Endodermal cell (in vitro differentiated cells): ENCODE measurements at regions not wholly inside any gene's neighbourhood (a gene's known extent, or its start where the extent isn't known, plus 50 kb on each side); places are given as distances from the start of the nearest gene placed in this dataset.

ENCODE experiments used
- DNase-seq: peaks from one replicate; pipeline ENCODE4 v3.0.0-alpha.2; 2017
- H3K27ac ChIP-seq: 2 replicates; pipeline ENCODE4 v1.5.1; 2013; ENCODE audit warnings: mild to moderate bottlenecking, low read depth, low read length, moderate library complexity
- H3K27me3 ChIP-seq: 2 replicates; pipeline ENCODE4 v1.6.1; 2013; ENCODE audit warnings: mild to moderate bottlenecking, low read length, moderate library complexity; ENCODE audit not compliant: insufficient read depth, control insufficient read depth, poor library complexity, severe bottlenecking
- H3K36me3 ChIP-seq: 2 replicates; pipeline ENCODE4 v1.7.0; 2013; ENCODE audit warnings: mild to moderate bottlenecking, low read length, moderate library complexity; ENCODE audit not compliant: control insufficient read depth, insufficient read depth
- H3K4me1 ChIP-seq: one replicate; pipeline ENCODE4 v1.7.0; 2013; ENCODE audit warnings: low read length; ENCODE audit not compliant: control insufficient read depth, insufficient read depth
- H3K4me3 ChIP-seq: 2 replicates; pipeline ENCODE4 v1.5.1; 2013; ENCODE audit warnings: mild to moderate bottlenecking, low read length, moderate library complexity
- H3K9ac ChIP-seq: 2 replicates; pipeline ENCODE4 v1.6.1; 2013; ENCODE audit warnings: mild to moderate bottlenecking, low read length, moderate library complexity; ENCODE audit not compliant: poor library complexity, severe bottlenecking; ENCODE audit errors: extremely low read depth
- H3K9me3 ChIP-seq: 2 replicates; pipeline ENCODE4 v1.6.1; 2013; ENCODE audit warnings: mild to moderate bottlenecking, low read length, moderate library complexity; ENCODE audit not compliant: control insufficient read depth
- H3K27ac Mint-ChIP-seq: 2 replicates; pipeline ENCODE4 v1.8.0; 2020; ENCODE audit warnings: mixed read lengths
- H3K27me3 Mint-ChIP-seq: 2 replicates; pipeline ENCODE4 v1.8.0; 2021; ENCODE audit warnings: mild to moderate bottlenecking, mixed read lengths; ENCODE audit not compliant: insufficient read depth
- H3K36me3 Mint-ChIP-seq: 2 replicates; pipeline ENCODE4 v1.8.0; 2020; ENCODE audit warnings: low read depth, mixed read lengths
- H3K4me1 Mint-ChIP-seq: 2 replicates; pipeline ENCODE4 v1.8.0; 2020; ENCODE audit warnings: mixed read lengths
- H3K4me3 Mint-ChIP-seq: 2 replicates; pipeline ENCODE4 v1.8.0; 2020; ENCODE audit warnings: mild to moderate bottlenecking, moderate library complexity, mixed read lengths
- H3K9me3 Mint-ChIP-seq: 2 replicates; pipeline ENCODE4 v1.8.0; 2020; ENCODE audit warnings: mild to moderate bottlenecking, mixed read lengths
- WGBS, 2 experiments: methylation state at CpG; one replicate each; pipeline versions ENCODE4 v1.1.5 to v1.1.7; 2013; ENCODE audit warnings: missing lambda C conversion rate in 2 of 2, mixed read lengths in 1 of 2; ENCODE audit not compliant: insufficient coverage in 1 of 2, insufficient read length in 1 of 2; 5-methylcytosine and 5-hydroxymethylcytosine counted together
- TF ChIP-seq, protein P1 (sequence below): fragments of 200-600 bp; sonication (generic); conservative IDR thresholded peaks from 2 replicates; pipeline ENCODE4 v1.5.0; 2021; ENCODE audit warnings: antibody characterized with exemption, mild to moderate bottlenecking

DNA sequence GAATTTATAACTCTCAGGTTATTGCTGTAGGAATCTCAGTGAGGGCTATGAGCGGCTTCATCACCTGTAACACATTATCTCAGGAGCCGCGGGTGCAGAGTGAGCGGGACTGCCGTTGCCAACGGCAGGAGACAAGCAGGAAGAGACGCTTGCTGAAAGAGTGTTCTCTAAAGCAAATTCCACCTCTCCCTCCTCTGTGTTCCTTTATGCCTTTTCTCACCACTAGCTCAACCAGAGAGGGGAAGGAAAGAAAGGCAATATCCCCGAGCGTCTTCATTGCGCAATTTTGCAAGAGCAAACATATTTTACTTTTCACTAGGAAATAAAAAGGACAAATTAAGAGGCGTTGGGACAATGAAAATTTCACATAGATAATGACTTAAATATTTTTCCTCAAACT, 185.2 kb upstream of the EXOC2 start:
- Mint-ChIP-seq H3K27me3 (no peaks in the 10 kb centered on the region), H3K4me3 (no peak overlapping the region), H3K36me3 (no peaks in the 10 kb centered on the region), H3K9me3 (no peaks in the 10 kb centered on the region), H3K27ac (no peak overlapping the region), H3K4me1 (no peaks in the 10 kb centered on the region)
- WGBS, 2 experiments: 91 to 100% methylated on average over 5 to 8 of the region's 11 CpGs
- no peak overlapping the region for H3K27ac ChIP-seq
- H3K9me3 ChIP-seq: no peaks in the 10 kb centered on the region
- no peak overlapping the region for H3K9ac ChIP-seq
- no peak for DNase-seq
- no peaks in the 10 kb centered on the region for H3K36me3 ChIP-seq
- H3K27me3 ChIP-seq: no peaks in the 10 kb centered on the region
- TF ChIP-seq, protein P1, sequence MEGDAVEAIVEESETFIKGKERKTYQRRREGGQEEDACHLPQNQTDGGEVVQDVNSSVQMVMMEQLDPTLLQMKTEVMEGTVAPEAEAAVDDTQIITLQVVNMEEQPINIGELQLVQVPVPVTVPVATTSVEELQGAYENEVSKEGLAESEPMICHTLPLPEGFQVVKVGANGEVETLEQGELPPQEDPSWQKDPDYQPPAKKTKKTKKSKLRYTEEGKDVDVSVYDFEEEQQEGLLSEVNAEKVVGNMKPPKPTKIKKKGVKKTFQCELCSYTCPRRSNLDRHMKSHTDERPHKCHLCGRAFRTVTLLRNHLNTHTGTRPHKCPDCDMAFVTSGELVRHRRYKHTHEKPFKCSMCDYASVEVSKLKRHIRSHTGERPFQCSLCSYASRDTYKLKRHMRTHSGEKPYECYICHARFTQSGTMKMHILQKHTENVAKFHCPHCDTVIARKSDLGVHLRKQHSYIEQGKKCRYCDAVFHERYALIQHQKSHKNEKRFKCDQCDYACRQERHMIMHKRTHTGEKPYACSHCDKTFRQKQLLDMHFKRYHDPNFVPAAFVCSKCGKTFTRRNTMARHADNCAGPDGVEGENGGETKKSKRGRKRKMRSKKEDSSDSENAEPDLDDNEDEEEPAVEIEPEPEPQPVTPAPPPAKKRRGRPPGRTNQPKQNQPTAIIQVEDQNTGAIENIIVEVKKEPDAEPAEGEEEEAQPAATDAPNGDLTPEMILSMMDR: no peak
- no peaks in the 10 kb centered on the region for H3K4me1 ChIP-seq
- no peak overlapping the region for H3K4me3 ChIP-seq

DNA sequence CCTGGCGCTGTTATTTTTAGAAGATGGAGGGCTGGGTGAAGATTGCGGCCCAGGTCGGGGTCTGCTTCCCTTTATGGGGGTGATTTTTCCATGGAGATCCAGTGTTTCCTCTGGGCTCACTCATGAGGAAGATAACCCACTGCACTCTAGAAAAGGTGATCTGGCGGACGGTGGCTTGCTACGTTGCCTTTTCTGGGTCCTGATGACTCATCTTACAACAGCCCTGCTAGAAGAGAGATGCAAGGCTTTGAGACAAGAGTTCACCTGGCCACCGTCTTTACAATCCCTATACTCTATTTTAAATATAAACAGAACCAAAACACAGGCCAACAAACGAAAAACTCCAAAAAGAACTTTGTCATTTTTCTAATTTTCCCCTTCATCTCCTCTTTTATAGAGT, 182.1 kb upstream of the EXOC2 start:
- H3K27me3 Mint-ChIP-seq: peaks cover 2% of the 10 kb centered on the region
- no peak for DNase-seq
- H3K36me3 ChIP-seq: no peaks in the 10 kb centered on the region
- WGBS, 2 experiments: 88 to 91% methylated on average over 8 of the region's 8 CpGs
- H3K36me3 Mint-ChIP-seq: no peaks in the 10 kb centered on the region
- H3K9ac ChIP-seq: no peak overlapping the region
- H3K27ac Mint-ChIP-seq: no peak overlapping the region
- TF ChIP-seq, protein P1: no peak
- no peaks in the 10 kb centered on the region for H3K27me3 ChIP-seq
- H3K4me1 Mint-ChIP-seq: no peaks in the 10 kb centered on the region
- H3K4me3 Mint-ChIP-seq: no peak overlapping the region
- H3K4me1 ChIP-seq: no peaks in the 10 kb centered on the region
- H3K27ac ChIP-seq: no peak overlapping the region
- no peak overlapping the region for H3K4me3 ChIP-seq
- no peaks in the 10 kb centered on the region for H3K9me3 ChIP-seq
- H3K9me3 Mint-ChIP-seq: no peaks in the 10 kb centered on the region

DNA sequence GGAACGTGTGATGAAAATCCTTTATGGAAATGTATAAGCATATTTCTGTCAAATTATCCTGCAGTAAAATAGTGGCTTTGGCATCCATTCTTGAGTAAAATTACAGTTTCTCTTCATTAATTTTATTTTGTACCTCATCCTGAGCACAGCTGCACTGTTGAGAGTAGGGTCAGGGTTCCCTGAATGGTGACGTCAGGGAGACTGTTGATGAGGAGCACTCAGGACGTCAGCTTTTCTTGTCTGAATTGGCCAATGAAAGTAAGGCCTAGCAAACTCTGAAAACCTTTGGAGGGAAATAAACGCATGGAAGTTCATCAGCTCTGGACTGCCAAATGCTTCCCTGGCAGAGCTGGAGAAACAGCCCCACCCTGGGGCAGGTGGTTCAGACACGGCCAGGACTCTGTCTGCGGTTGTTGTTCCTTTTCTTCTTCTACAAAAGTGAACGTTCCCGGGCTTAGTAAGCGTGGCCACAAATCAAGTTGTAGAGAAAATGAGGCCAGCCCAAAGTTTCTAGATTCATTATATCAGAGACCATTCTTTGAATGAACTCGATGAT, 179.7 kb upstream of the EXOC2 start:
- H3K36me3 Mint-ChIP-seq: no peaks in the 10 kb centered on the region
- H3K4me3 Mint-ChIP-seq: no peak overlapping the region

More for the DNA sequence above, 179.7 kb upstream of the EXOC2 start:
- Histone ChIP-seq H3K36me3 (no peaks in the 10 kb centered on the region), H3K4me1 (no peaks in the 10 kb centered on the region), H3K9ac (no peak overlapping the region), H3K27ac (no peak overlapping the region), H3K9me3 (no peaks in the 10 kb centered on the region), H3K27me3 (no peaks in the 10 kb centered on the region), H3K4me3 (no peak overlapping the region)
- Mint-ChIP-seq H3K4me1 (no peaks in the 10 kb centered on the region), H3K9me3 (no peaks in the 10 kb centered on the region), H3K27ac (no peak overlapping the region), H3K27me3 (peaks cover 2% of the 10 kb centered on the region)
- DNase-seq: no peak
- WGBS, 2 experiments: 88 to 90% methylated on average over 8 to 10 of the region's 10 CpGs
- TF ChIP-seq, protein P1: no peak
